Mesendoderm (in vitro differentiated cells): ENCODE measurements at regions not wholly inside any gene's neighbourhood (a gene's known extent, or its start where the extent isn't known, plus 50 kb on each side); places are given as distances from the start of the nearest gene placed in this dataset.

Experiments
- DNase-seq: peaks from one replicate; pipeline ENCODE4 v3.0.0; 2013
- H2AK5ac ChIP-seq: 2 replicates; pipeline ENCODE4 v1.6.1; 2013; ENCODE audit warnings: low read length, inconsistent platforms
- H2BK120ac ChIP-seq: 2 replicates; pipeline ENCODE4 v1.6.1; 2013; ENCODE audit warnings: low read depth, mild to moderate bottlenecking, low read length, moderate library complexity, mixed read lengths
- H2BK15ac ChIP-seq: replicated peaks from 2 replicates; pipeline ENCODE4 v1.6.1; 2013; ENCODE audit warnings: low read depth, mild to moderate bottlenecking, moderate library complexity
- H2BK5ac ChIP-seq: 2 replicates; pipeline ENCODE4 v1.6.1; 2013; ENCODE audit warnings: low read length, inconsistent platforms
- H3K18ac ChIP-seq: 2 replicates; pipeline ENCODE4 v1.6.1; 2013; ENCODE audit warnings: mild to moderate bottlenecking, low read length, mixed read lengths
- H3K23ac ChIP-seq: one replicate; pipeline ENCODE4 v1.6.1; 2013; ENCODE audit warnings: low read length
- H3K27ac ChIP-seq: 2 replicates; pipeline ENCODE4 v1.5.1; 2013; ENCODE audit warnings: low read depth, mild to moderate bottlenecking, inconsistent platforms, low read length, moderate library complexity
- H3K27me3 ChIP-seq: 2 replicates; pipeline ENCODE4 v1.6.1; 2013; ENCODE audit warnings: low read length, control low read depth, mild to moderate bottlenecking, inconsistent platforms; ENCODE audit not compliant: insufficient read depth, poor library complexity
- H3K36me3 ChIP-seq: 2 replicates; pipeline ENCODE4 v1.6.1; 2013; ENCODE audit warnings: low read length, inconsistent platforms; ENCODE audit not compliant: control insufficient read depth, insufficient read depth
- H3K4ac ChIP-seq: one replicate; pipeline ENCODE4 v1.6.1; 2013; ENCODE audit warnings: low read depth, mild to moderate bottlenecking, low read length, moderate library complexity
- H3K4me1 ChIP-seq: 2 replicates; pipeline ENCODE4 v1.6.1; 2013; ENCODE audit warnings: low read depth, low read length, inconsistent platforms; ENCODE audit not compliant: control insufficient read depth
- H3K4me2 ChIP-seq: 2 replicates; pipeline ENCODE4 v1.6.1; 2013; ENCODE audit warnings: low read length
- H3K4me3 ChIP-seq: 2 replicates; pipeline ENCODE4 v1.5.1; 2013; ENCODE audit warnings: mild to moderate bottlenecking, low read length
- H3K56ac ChIP-seq: one replicate; pipeline ENCODE4 v1.6.1; 2013; ENCODE audit warnings: low read length
- H3K79me1 ChIP-seq: 2 replicates; pipeline ENCODE4 v1.6.1; 2013; ENCODE audit warnings: low read length, inconsistent platforms
- H3K79me2 ChIP-seq: 2 replicates; pipeline ENCODE4 v1.6.1; 2013; ENCODE audit warnings: mild to moderate bottlenecking, low read length; ENCODE audit not compliant: control insufficient read depth, insufficient read depth
- H3K9ac ChIP-seq: 2 replicates; pipeline ENCODE4 v1.6.1; 2013; ENCODE audit warnings: low read length, inconsistent platforms
- H4K5ac ChIP-seq: one replicate; pipeline ENCODE4 v1.6.1; 2013; ENCODE audit warnings: low read length
- H4K8ac ChIP-seq: one replicate; pipeline ENCODE4 v1.6.1; 2013; ENCODE audit warnings: low read depth, mild to moderate bottlenecking, control low read depth, low read length, moderate library complexity
- WGBS: extraction: QIAGEN DNeasy Blood & Tissue Kit; methylation state at CpG from one replicate; pipeline ENCODE4 v1.1.7; 2013; ENCODE audit warnings: low lambda C conversion rate, missing lambda C conversion rate; ENCODE audit not compliant: insufficient coverage; ENCODE audit errors: extremely low coverage; 5-methylcytosine and 5-hydroxymethylcytosine counted together

DNA sequence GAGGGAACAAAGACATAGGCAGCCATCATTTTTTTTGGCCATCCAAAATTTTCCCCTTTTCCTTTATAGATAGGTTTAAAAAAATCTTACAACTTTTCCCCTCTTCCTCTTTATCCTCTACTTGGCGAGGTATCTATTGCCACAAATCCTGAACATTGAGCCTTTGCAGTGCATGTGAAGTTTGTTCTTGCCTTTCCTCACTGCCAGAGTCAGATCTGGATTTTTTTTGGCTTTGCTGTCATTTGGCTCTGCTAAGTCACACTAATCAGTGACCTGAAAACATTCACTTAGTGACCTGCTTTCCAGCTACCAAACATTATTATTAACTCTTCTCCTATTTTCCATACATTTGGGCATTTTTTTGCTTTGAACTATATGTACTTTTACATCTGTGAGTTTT is 249.2 kb upstream of the ZSWIM2 start:
- no peak overlapping the region for H3K9ac ChIP-seq
- H3K4me3 ChIP-seq: no peak overlapping the region
- no peaks in the 10 kb centered on the region for H3K27me3 ChIP-seq
- no peaks in the 10 kb centered on the region for H3K36me3 ChIP-seq
- no peak overlapping the region for H3K23ac ChIP-seq
- no peaks in the 10 kb centered on the region for H3K79me2 ChIP-seq
- H4K8ac ChIP-seq: no peak overlapping the region
- H2BK120ac ChIP-seq: no peak overlapping the region
- H4K5ac ChIP-seq: no peak overlapping the region
- no peaks in the 10 kb centered on the region for H3K4me1 ChIP-seq
- no peaks in the 10 kb centered on the region for H3K79me1 ChIP-seq
- no peak overlapping the region for H3K27ac ChIP-seq
- DNase-seq: no peak
- no peak overlapping the region for H2BK15ac ChIP-seq
- no peak overlapping the region for H3K4me2 ChIP-seq
- H3K56ac ChIP-seq: no peak overlapping the region
- no peak overlapping the region for H3K18ac ChIP-seq
- no peak overlapping the region for H3K4ac ChIP-seq
- no peak overlapping the region for H2AK5ac ChIP-seq
- no CpG with 5 or more reads among the region's 1 CpG for WGBS
- no peak overlapping the region for H2BK5ac ChIP-seq

DNA sequence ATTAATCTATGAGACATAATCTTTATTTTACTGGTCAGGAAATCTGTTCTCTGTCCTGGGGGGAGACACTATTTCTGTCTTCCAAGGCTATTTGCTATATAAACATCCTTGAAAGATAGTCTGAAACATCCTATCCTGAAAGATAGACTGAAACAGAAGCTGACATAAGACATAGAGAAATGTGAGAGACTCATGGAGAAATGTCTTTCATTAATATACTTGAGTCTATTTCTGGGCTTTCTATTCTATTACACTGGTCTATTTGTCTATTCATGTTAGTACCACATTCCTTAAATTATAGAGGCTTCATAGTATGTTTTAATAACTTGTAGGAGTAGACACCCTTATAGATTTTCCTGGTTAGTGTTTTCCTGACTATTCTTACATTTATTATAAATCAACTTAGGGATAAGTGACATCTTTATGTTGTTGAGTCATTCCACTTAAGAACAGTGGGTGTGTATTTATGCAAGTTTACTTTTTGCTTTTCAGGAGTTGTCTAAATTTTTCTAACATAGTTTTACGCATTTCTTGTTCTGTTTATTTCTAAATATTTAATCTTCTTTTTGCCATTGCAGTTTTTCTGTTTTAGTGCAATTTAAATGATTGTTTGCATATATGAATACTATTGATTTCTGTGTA is 244.9 kb upstream of the ZSWIM2 start:
- Histone ChIP-seq H3K23ac (no peak overlapping the region), H3K79me1 (no peaks in the 10 kb centered on the region), H3K4me2 (no peak overlapping the region), H3K4me3 (no peak overlapping the region), H3K79me2 (no peaks in the 10 kb centered on the region), H3K9ac (no peak overlapping the region), H4K8ac (no peak overlapping the region), H2BK5ac (no peak overlapping the region), H4K5ac (no peak overlapping the region), H3K4me1 (no peaks in the 10 kb centered on the region), H3K18ac (no peak overlapping the region), H2AK5ac (no peak overlapping the region), H3K56ac (no peak overlapping the region), H2BK120ac (no peak overlapping the region), H3K36me3 (no peaks in the 10 kb centered on the region), H2BK15ac (no peak overlapping the region), H3K27me3 (no peaks in the 10 kb centered on the region), H3K4ac (no peak overlapping the region), H3K27ac (no peak overlapping the region)
- WGBS: no CpG with 5 or more reads among the region's 1 CpG
- DNase-seq: no peak

DNA sequence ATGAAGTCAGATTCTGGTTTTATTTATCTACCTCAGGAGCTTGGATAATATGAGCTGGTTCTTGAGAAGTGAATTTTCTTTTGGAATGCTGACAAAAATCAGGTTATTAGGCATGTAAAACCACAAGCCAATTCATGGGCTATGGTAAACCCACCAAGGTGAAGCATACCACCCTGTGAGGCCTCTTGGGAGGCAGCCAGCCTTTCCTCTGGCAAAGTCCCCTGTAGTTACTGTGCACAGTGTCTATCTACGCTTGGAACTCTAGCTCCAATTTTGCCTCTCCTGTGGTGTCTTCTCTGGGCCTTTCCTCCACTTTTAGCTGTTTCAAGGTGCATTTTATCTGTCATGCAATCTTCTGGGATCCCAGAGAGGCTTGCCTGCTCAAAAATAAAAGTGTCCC is 242.7 kb upstream of the ZSWIM2 start:
- DNase-seq: no peak
- no peaks in the 10 kb centered on the region for H3K79me2 ChIP-seq
- H2AK5ac ChIP-seq: no peak overlapping the region
- H3K79me1 ChIP-seq: no peaks in the 10 kb centered on the region
- H3K36me3 ChIP-seq: no peaks in the 10 kb centered on the region
- no peak overlapping the region for H4K5ac ChIP-seq
- no peak overlapping the region for H3K56ac ChIP-seq
- H3K9ac ChIP-seq: no peak overlapping the region
- H3K23ac ChIP-seq: no peak overlapping the region
- no peak overlapping the region for H3K18ac ChIP-seq
- no peak overlapping the region for H4K8ac ChIP-seq
- no peak overlapping the region for H2BK5ac ChIP-seq
- no peaks in the 10 kb centered on the region for H3K27me3 ChIP-seq
- no CpG with 5 or more reads among the region's 1 CpG for WGBS
- H3K4me3 ChIP-seq: no peak overlapping the region
- no peak overlapping the region for H3K4me2 ChIP-seq
- H2BK120ac ChIP-seq: no peak overlapping the region
- H2BK15ac ChIP-seq: no peak overlapping the region
- no peak overlapping the region for H3K27ac ChIP-seq
- no peak overlapping the region for H3K4ac ChIP-seq
- H3K4me1 ChIP-seq: no peaks in the 10 kb centered on the region

DNA sequence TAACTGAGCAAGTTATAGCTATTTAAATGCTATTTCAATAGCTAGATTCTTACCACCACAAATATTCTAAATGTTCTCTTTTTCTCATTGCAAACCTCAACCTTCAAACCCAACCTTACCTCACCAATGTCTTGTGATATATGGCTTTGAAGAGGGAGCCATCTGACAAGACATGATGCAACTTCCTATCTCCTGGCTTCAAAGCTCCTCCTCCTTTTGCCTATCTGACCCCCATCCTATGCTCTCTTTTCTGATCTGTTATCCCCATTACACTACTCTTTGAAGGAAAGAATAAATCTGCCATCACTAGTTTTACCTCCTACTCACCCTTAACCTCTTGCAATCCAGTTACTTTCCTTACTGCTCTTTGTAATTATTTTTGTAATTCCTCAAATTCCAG is 235.6 kb upstream of the ZSWIM2 start:
- H3K4ac ChIP-seq: no peak overlapping the region
- H3K27me3 ChIP-seq: no peaks in the 10 kb centered on the region
- no peak for DNase-seq

DNA sequence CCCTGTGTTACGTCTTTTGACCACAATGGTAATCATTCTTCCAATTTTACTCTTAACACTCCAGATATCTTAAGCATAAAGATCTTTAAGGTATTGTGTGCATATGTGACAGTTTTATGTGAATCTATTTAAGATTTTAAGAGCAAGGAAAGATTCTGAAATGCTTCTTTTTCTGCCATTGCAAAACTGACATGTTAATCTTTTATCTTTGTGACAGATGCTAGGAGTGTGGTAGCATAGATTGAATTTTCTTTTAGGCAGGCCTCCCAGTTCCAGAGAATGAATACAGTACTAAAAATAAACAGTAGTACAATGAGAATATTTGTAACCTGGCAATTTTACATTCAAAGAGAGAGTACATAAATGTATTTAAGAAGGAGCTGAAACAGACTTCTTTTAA is 232.5 kb upstream of the ZSWIM2 start:
- no peak overlapping the region for H2BK15ac ChIP-seq
- H3K4me3 ChIP-seq: no peak overlapping the region
- H3K36me3 ChIP-seq: no peaks in the 10 kb centered on the region
- no peak for DNase-seq
- H3K23ac ChIP-seq: no peak overlapping the region
- no peak overlapping the region for H2AK5ac ChIP-seq
- no peaks in the 10 kb centered on the region for H3K79me1 ChIP-seq
- H3K4ac ChIP-seq: no peak overlapping the region
- H2BK5ac ChIP-seq: no peak overlapping the region
- no peak overlapping the region for H3K9ac ChIP-seq
- no peak overlapping the region for H2BK120ac ChIP-seq
- H3K79me2 ChIP-seq: no peaks in the 10 kb centered on the region
- H3K27ac ChIP-seq: no peak overlapping the region
- H3K4me2 ChIP-seq: no peak overlapping the region
- no peak overlapping the region for H4K8ac ChIP-seq
- no peaks in the 10 kb centered on the region for H3K4me1 ChIP-seq
- no peak overlapping the region for H3K18ac ChIP-seq
- H3K56ac ChIP-seq: no peak overlapping the region
- WGBS: no CpG with 5 or more reads among the region's 1 CpG
- no peak overlapping the region for H4K5ac ChIP-seq
- no peaks in the 10 kb centered on the region for H3K27me3 ChIP-seq

More for the DNA sequence above, 235.6 kb upstream of the ZSWIM2 start:
- Histone ChIP-seq H3K36me3 (no peaks in the 10 kb centered on the region), H3K27ac (no peak overlapping the region), H3K9ac (no peak overlapping the region), H4K5ac (no peak overlapping the region), H4K8ac (no peak overlapping the region), H3K79me1 (no peaks in the 10 kb centered on the region), H2BK5ac (no peak overlapping the region), H2BK15ac (no peak overlapping the region), H3K79me2 (no peaks in the 10 kb centered on the region), H3K4me2 (no peak overlapping the region), H3K56ac (no peak overlapping the region), H3K4me1 (no peaks in the 10 kb centered on the region), H3K23ac (no peak overlapping the region), H3K18ac (no peak overlapping the region), H3K4me3 (no peak overlapping the region), H2AK5ac (no peak overlapping the region), H2BK120ac (no peak overlapping the region)

DNA sequence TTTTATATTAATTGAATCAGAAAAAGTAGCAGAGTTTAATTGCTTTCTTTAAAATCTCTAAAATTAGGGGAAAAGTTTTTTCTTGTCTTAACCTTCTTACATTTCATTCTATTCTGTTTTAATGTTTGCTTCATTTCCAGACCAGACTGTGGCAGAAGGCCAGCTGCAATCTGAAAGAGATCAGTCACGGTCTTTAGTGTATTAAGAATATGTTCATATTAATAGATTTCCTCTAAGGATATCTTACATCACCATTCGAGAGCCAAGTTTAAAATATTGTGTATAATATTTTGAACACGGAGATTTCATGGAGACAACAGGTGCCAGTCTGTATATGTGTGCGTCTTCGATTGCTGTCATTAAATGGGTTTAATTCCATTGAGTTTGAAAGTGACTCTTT is 230.9 kb upstream of the ZSWIM2 start:
- H4K5ac ChIP-seq: no peak overlapping the region
- H3K27me3 ChIP-seq: no peaks in the 10 kb centered on the region
- no peak overlapping the region for H3K9ac ChIP-seq
- no peak overlapping the region for H3K4me2 ChIP-seq
- no peak overlapping the region for H2AK5ac ChIP-seq
- H3K23ac ChIP-seq: no peak overlapping the region
- no peak overlapping the region for H3K56ac ChIP-seq
- H3K4me1 ChIP-seq: no peaks in the 10 kb centered on the region
- H3K4ac ChIP-seq: no peak overlapping the region
- H3K36me3 ChIP-seq: no peaks in the 10 kb centered on the region
- H4K8ac ChIP-seq: no peak overlapping the region
- H3K79me1 ChIP-seq: no peaks in the 10 kb centered on the region
- no peak overlapping the region for H3K4me3 ChIP-seq
- no peak overlapping the region for H2BK15ac ChIP-seq
- no peak overlapping the region for H3K27ac ChIP-seq
- no peak for DNase-seq
- no peaks in the 10 kb centered on the region for H3K79me2 ChIP-seq
- no peak overlapping the region for H3K18ac ChIP-seq
- no peak overlapping the region for H2BK120ac ChIP-seq
- WGBS: no CpG with 5 or more reads among the region's 5 CpGs
- H2BK5ac ChIP-seq: no peak overlapping the region
